B cell (primary cell): ENCODE measurements at regions not wholly inside any gene's neighbourhood (a gene's known extent, or its start where the extent isn't known, plus 50 kb on each side); places are given as distances from the start of the nearest gene placed in this dataset.

Source experiments
- EZH2 ChIP-seq: IDR thresholded peaks from 2 replicates; pipeline ENCODE4 v1.6.1; 2012; ENCODE audit warnings: borderline replicate concordance, low read depth, mild to moderate bottlenecking, moderate library complexity, low read length; ENCODE audit not compliant: insufficient read depth, poor library complexity, severe bottlenecking
- TF ChIP-seq, protein P1 (sequence below): fragments of 200-600 bp; IDR thresholded peaks from one replicate; pipeline ENCODE4 v1.8.0; 2022; ENCODE audit warnings: antibody characterized with exemption, mild to moderate bottlenecking

DNA sequence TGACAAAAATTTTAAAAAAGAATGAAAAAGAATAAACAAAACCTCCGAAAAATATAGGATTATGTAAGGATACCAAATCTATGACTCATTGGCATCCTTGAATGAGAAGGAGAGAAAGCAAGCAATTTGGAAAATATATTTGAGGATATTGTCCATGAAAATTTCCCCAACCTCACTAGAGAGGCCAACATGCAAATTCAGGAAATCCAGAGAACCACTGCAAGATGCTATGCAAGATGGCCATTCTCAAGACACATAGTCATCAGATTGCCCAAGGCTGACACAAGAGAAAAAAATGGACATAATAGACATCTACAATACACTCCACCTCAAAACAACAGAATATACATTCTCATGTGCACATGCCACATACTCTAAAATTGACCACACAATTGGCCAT is 135.9 kb upstream of the SPANXB1 start:
- TF ChIP-seq, protein P1, sequence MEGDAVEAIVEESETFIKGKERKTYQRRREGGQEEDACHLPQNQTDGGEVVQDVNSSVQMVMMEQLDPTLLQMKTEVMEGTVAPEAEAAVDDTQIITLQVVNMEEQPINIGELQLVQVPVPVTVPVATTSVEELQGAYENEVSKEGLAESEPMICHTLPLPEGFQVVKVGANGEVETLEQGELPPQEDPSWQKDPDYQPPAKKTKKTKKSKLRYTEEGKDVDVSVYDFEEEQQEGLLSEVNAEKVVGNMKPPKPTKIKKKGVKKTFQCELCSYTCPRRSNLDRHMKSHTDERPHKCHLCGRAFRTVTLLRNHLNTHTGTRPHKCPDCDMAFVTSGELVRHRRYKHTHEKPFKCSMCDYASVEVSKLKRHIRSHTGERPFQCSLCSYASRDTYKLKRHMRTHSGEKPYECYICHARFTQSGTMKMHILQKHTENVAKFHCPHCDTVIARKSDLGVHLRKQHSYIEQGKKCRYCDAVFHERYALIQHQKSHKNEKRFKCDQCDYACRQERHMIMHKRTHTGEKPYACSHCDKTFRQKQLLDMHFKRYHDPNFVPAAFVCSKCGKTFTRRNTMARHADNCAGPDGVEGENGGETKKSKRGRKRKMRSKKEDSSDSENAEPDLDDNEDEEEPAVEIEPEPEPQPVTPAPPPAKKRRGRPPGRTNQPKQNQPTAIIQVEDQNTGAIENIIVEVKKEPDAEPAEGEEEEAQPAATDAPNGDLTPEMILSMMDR: no peak
- TF ChIP-seq EZH2: no peak
